ENCODE measurements at regions not wholly inside any gene's neighbourhood (a gene's known extent, or its start where the extent isn't known, plus 50 kb on each side); places are given as distances from the start of the nearest gene placed in this dataset.

GRCh38 chr7:68564306-68565135 is 1033.8 kb upstream of the AUTS2 start:
- FAIRE-seq = no peak
- no peak for TF ChIP-seq POLR2A (IDR thresholded peaks at IDR 0.05; ENCODE audit: low read depth, low read length)
- no peak for DNase-seq (ENCODE audit: insufficient read length, low spot score)

- DNase-seq (ENCODE audit: insufficient read length, low spot score) = no peak
- FAIRE-seq = no peak
- TF ChIP-seq POLR2A (IDR thresholded peaks at IDR 0.05; ENCODE audit: low read depth, low read length) = no peak
Measured at GRCh38 chr7:68571286-68571685, 1027.0 kb upstream of the AUTS2 start.

- no peak for FAIRE-seq
Measured at GRCh38 chr7:68573271-68574005, 1024.8 kb upstream of the AUTS2 start.

GRCh38 chr7:68576366-68576765 is 1021.9 kb upstream of the AUTS2 start:
- TF ChIP-seq POLR2A (IDR thresholded peaks at IDR 0.05; ENCODE audit: low read depth, low read length) = no peak
- no peak for FAIRE-seq
- DNase-seq (ENCODE audit: insufficient read length, low spot score) = no peak

More at GRCh38 chr7:68573271-68574005, 1024.8 kb upstream of the AUTS2 start:
- DNase-seq (ENCODE audit: insufficient read length, low spot score) = no peak
- TF ChIP-seq POLR2A (IDR thresholded peaks at IDR 0.05; ENCODE audit: low read depth, low read length) = no peak

- no peak for DNase-seq (ENCODE audit: insufficient read length, low spot score)
- no peak for FAIRE-seq
- TF ChIP-seq POLR2A (IDR thresholded peaks at IDR 0.05; ENCODE audit: low read depth, low read length) = no peak
Measured at GRCh38 chr7:68581417-68581816, 1016.9 kb upstream of the AUTS2 start.

GRCh38 chr7:68587599-68587998 is 1010.7 kb upstream of the AUTS2 start:
- no peak for FAIRE-seq

GRCh38 chr7:68601826-68602225 is 996.4 kb upstream of the AUTS2 start:
- TF ChIP-seq POLR2A (IDR thresholded peaks at IDR 0.05; ENCODE audit: low read depth, low read length) = no peak
- DNase-seq (ENCODE audit: insufficient read length, low spot score) = no peak
- no peak for FAIRE-seq

More at GRCh38 chr7:68587599-68587998, 1010.7 kb upstream of the AUTS2 start:
- DNase-seq (ENCODE audit: insufficient read length, low spot score) = no peak
- TF ChIP-seq POLR2A (IDR thresholded peaks at IDR 0.05; ENCODE audit: low read depth, low read length) = no peak

- no peak for TF ChIP-seq POLR2A (IDR thresholded peaks at IDR 0.05; ENCODE audit: low read depth, low read length)
- no peak for DNase-seq (ENCODE audit: insufficient read length, low spot score)
- FAIRE-seq = no peak
Measured at GRCh38 chr7:68604541-68604940, 993.7 kb upstream of the AUTS2 start.

- no peak for FAIRE-seq
- DNase-seq (ENCODE audit: insufficient read length, low spot score) = no peak
- TF ChIP-seq POLR2A (IDR thresholded peaks at IDR 0.05; ENCODE audit: low read depth, low read length) = no peak
Measured at GRCh38 chr7:68610701-68611100, 987.6 kb upstream of the AUTS2 start.

GRCh38 chr7:68613405-68613804 is 984.9 kb upstream of the AUTS2 start:
- FAIRE-seq (no peak), DNase-seq (ENCODE audit: insufficient read length, low spot score) (no peak)
- no peak for TF ChIP-seq POLR2A (IDR thresholded peaks at IDR 0.05; ENCODE audit: low read depth, low read length)

GRCh38 chr7:68613897-68614296 is 984.4 kb upstream of the AUTS2 start:
- no peak for TF ChIP-seq POLR2A (IDR thresholded peaks at IDR 0.05; ENCODE audit: low read depth, low read length)
- no peak for FAIRE-seq
- no peak for DNase-seq (ENCODE audit: insufficient read length, low spot score)

GRCh38 chr7:68619526-68619925 is 978.7 kb upstream of the AUTS2 start:
- DNase-seq (ENCODE audit: insufficient read length, low spot score) (no peak), FAIRE-seq (no peak)
- no peak for TF ChIP-seq POLR2A (IDR thresholded peaks at IDR 0.05; ENCODE audit: low read depth, low read length)

GRCh38 chr7:68622500-68622899 is 975.8 kb upstream of the AUTS2 start:
- no peak for FAIRE-seq
- no peak for DNase-seq (ENCODE audit: insufficient read length, low spot score)
- no peak for TF ChIP-seq POLR2A (IDR thresholded peaks at IDR 0.05; ENCODE audit: low read depth, low read length)

GRCh38 chr7:68623030-68623429 is 975.2 kb upstream of the AUTS2 start:
- no peak for TF ChIP-seq POLR2A (IDR thresholded peaks at IDR 0.05; ENCODE audit: low read depth, low read length)
- no peak for DNase-seq (ENCODE audit: insufficient read length, low spot score)
- FAIRE-seq = no peak

Measured in H54 (cell line).